GM23248 (cell line): ENCODE measurements at regions not wholly inside any gene's neighbourhood (a gene's known extent, or its start where the extent isn't known, plus 50 kb on each side); places are given as distances from the start of the nearest gene placed in this dataset.

Experiments used
- EZH2 ChIP-seq: fragments of 200-600 bp; sonication (generic); IDR thresholded peaks from 2 replicates; pipeline ENCODE4 v1.6.1; 2018; ENCODE audit warnings: antibody characterized with exemption, mild to moderate bottlenecking; ENCODE audit not compliant: insufficient read depth, poor library complexity, severe bottlenecking
- EZH2phosphoT487 ChIP-seq: fragments of 200-600 bp; sonication (generic); IDR thresholded peaks from 2 replicates; pipeline ENCODE4 v1.6.1; 2018; ENCODE audit warnings: antibody characterized with exemption, moderate library complexity, mild to moderate bottlenecking, low read depth; ENCODE audit not compliant: insufficient read depth

DNA sequence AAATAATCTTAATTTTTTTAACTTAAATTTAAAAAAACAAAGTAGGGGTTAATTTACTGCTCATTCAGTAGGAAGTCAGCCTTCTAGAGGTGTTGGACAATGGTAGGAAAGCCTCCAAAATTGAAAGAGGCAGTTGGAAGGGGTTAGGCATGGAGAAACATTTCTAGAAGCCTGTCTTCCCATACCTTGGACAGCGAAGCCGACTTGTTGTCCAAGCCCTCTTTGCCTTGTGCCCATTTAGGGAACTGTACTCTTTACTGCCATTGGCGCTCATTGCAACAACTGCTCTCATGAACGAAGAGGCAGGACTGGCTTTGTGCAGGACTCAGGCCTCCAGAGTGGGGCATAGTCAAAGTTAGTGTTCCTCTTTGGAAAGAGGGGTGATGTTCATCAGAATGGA, 333.3 kb downstream of the HRH4 start:
- TF ChIP-seq EZH2phosphoT487, result no peak
- TF ChIP-seq EZH2, result no peak
